Ishikawa (cell line): ENCODE measurements at regions not wholly inside any gene's neighbourhood (a gene's known extent, or its start where the extent isn't known, plus 50 kb on each side); places are given as distances from the start of the nearest gene placed in this dataset.

Source experiments
- CEBPB ChIP-seq: IDR thresholded peaks from 2 replicates; pipeline ENCODE4 v1.6.1; 2012
- CREB1 ChIP-seq: IDR thresholded peaks from 2 replicates; pipeline ENCODE4 v1.6.1; 2012; ENCODE audit warnings: low read depth
- EGR1 ChIP-seq: IDR thresholded peaks from 2 replicates; pipeline ENCODE4 v1.6.1; 2012
- EP300 ChIP-seq: IDR thresholded peaks from 2 replicates; pipeline ENCODE4 v1.6.1; 2012; ENCODE audit warnings: borderline replicate concordance
- FOXM1 ChIP-seq: IDR thresholded peaks from 2 replicates; pipeline ENCODE4 v1.6.1; 2012; ENCODE audit warnings: low read depth, borderline replicate concordance
- NFIC ChIP-seq: IDR thresholded peaks from 2 replicates; pipeline ENCODE4 v1.6.1; 2012
- RAD21 ChIP-seq: IDR thresholded peaks from 2 replicates; pipeline ENCODE4 v1.6.1; 2012; ENCODE audit warnings: low read depth
- REST ChIP-seq: IDR thresholded peaks from 2 replicates; pipeline ENCODE4 v1.6.1; 2012; ENCODE audit warnings: low read depth, mild to moderate bottlenecking
- TAF1 ChIP-seq: IDR thresholded peaks from 2 replicates; pipeline ENCODE4 v1.6.1; 2012; ENCODE audit warnings: low read depth, mild to moderate bottlenecking
- TCF12 ChIP-seq: IDR thresholded peaks from 2 replicates; pipeline ENCODE4 v1.6.1; 2012; ENCODE audit warnings: low read depth
- TEAD4 ChIP-seq: IDR thresholded peaks from 2 replicates; pipeline ENCODE4 v1.6.1; 2012
- USF1 ChIP-seq: IDR thresholded peaks from 2 replicates; pipeline ENCODE4 v1.6.1; 2012
- YY1 ChIP-seq: IDR thresholded peaks from 2 replicates; pipeline ENCODE4 v1.6.1; 2012; ENCODE audit warnings: low read depth
- ZBTB7A ChIP-seq: IDR thresholded peaks from 2 replicates; pipeline ENCODE4 v1.6.1; 2012; ENCODE audit warnings: low read depth
- TF ChIP-seq, protein P1 (sequence below): IDR thresholded peaks from 2 replicates; pipeline ENCODE4 v1.6.1; 2012

- no peak for TF ChIP-seq FOXM1
- no peak for TF ChIP-seq NFIC
- no peak for TF ChIP-seq TEAD4
- TF ChIP-seq RAD21 = no peak
- no peak for TF ChIP-seq YY1
- TF ChIP-seq, protein P1, sequence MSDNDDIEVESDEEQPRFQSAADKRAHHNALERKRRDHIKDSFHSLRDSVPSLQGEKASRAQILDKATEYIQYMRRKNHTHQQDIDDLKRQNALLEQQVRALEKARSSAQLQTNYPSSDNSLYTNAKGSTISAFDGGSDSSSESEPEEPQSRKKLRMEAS = no peak
- TF ChIP-seq TAF1 = no peak
- TF ChIP-seq REST = no peak
- no peak for TF ChIP-seq TCF12
- no peak for TF ChIP-seq USF1
- no peak for TF ChIP-seq CEBPB
- TF ChIP-seq ZBTB7A = no peak
- TF ChIP-seq EGR1 = no peak
- TF ChIP-seq CREB1 = no peak
- no peak for TF ChIP-seq EP300
Observed at GRCh38 chr2:144124882-144125281, 395.0 kb downstream of the ZEB2 start.

DNA sequence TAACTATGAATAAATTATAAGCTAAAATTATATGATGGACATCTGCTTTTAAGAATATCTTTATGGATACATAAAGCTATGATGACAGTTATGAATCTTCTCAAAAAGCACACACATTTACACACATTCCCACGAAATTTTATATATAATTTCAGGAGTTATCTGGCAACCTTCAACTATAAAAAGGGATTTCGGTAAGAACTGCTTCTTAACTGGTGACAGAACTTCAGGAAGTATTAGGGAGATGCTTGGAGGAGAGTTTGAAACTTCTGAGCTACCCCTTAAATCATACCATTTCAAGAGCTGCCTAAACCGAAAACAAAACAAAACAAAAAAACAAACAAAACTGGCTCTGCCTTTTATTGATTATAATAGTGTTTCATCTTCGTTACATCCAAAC, 399.4 kb downstream of the ZEB2 start:
- TF ChIP-seq TCF12 (no peak), USF1 (no peak), YY1 (no peak), REST (no peak), ZBTB7A (no peak), CEBPB (no peak), CREB1 (no peak), RAD21 (no peak), TAF1 (no peak), EGR1 (no peak), TEAD4 (no peak), NFIC (no peak), FOXM1 (no peak), EP300 (no peak)
- TF ChIP-seq, protein P1 = no peak

DNA sequence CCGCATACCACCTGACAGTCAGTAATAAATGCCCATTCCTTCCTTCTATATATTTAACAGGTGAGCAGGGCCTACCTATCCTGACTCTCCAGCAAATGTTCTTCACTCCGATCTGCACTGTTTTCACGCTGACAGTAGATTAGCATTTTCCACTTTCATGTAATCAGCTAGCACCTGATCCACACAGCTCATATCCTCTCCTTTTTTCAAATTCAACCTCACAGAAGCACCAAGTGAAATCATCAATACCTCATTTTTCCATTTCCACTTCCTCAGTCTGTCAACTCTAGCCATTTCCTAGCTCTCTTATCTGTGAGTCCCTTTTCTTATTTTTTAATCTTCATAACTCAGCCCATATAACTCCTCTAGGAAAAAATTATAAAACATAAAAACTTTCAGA, 402.8 kb downstream of the ZEB2 start:
- TF ChIP-seq YY1 (no peak), FOXM1 (no peak), CEBPB (no peak), TAF1 (no peak), USF1 (no peak), REST (no peak), ZBTB7A (no peak), TEAD4 (no peak), NFIC (no peak), EP300 (no peak), TCF12 (no peak), CREB1 (no peak), EGR1 (no peak), RAD21 (no peak)
- TF ChIP-seq, protein P1 = no peak

DNA sequence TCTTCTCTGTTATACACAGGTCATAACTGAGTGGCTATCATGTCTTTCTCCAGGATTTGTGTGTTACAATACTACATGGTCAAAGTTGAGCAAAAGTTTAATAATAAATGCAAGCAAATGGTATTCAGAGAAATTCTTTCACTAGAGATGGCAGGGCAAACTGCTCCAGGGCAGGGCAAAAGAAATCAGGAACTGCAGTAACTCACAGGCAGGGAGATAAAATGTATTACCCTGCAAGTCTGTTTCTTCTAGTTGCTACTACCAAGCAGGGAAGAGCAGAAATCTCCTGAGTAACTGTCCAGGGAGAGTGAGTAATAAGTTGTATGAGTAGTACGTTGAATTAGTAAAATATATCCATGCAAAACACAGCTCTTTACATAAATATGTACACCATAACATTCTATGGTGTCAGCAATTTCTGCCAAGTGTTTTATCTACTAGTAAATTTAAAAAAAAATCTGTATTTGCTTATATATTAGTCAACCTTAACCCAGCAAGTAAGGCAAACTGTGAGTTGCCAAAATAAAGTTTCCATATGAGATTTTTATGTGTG, 404.1 kb downstream of the ZEB2 start:
- TF ChIP-seq EGR1 (no peak), USF1 (no peak), FOXM1 (no peak), TCF12 (no peak), NFIC (no peak), YY1 (no peak), EP300 (no peak), CREB1 (no peak), RAD21 (no peak), TEAD4 (no peak), ZBTB7A (no peak), TAF1 (no peak), CEBPB (no peak), REST (no peak)
- TF ChIP-seq, protein P1 = no peak
